ENCODE measurements at regions not wholly inside any gene's neighbourhood (a gene's known extent, or its start where the extent isn't known, plus 50 kb on each side); places are given as distances from the start of the nearest gene placed in this dataset.
"Not testable (repeated sequence)": the region's sequence is repeated elsewhere in the genome, so short reads cannot be mapped to it uniquely, and the experiment has no call there.

DNA sequence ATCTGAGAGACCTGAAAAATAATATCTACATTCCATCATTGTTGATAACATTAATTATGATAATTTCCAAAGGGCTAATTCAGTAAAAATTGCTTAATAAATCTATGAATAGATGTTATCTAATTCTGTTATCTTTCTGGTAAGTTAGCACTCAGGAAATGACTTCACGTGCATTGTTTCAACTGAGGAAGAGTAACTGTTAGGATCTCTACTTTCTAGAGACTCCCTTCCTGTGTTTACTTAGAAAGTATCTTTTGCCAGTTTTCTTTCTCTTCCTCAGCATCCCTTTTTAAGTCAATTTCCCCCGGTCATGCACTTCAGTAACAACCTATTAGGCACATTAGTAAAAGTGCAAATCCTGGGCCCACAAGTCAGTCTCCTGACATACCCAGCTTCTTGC is 231.1 kb upstream of the NOTCH2NLA start:
- TF ChIP-seq, protein P1, sequence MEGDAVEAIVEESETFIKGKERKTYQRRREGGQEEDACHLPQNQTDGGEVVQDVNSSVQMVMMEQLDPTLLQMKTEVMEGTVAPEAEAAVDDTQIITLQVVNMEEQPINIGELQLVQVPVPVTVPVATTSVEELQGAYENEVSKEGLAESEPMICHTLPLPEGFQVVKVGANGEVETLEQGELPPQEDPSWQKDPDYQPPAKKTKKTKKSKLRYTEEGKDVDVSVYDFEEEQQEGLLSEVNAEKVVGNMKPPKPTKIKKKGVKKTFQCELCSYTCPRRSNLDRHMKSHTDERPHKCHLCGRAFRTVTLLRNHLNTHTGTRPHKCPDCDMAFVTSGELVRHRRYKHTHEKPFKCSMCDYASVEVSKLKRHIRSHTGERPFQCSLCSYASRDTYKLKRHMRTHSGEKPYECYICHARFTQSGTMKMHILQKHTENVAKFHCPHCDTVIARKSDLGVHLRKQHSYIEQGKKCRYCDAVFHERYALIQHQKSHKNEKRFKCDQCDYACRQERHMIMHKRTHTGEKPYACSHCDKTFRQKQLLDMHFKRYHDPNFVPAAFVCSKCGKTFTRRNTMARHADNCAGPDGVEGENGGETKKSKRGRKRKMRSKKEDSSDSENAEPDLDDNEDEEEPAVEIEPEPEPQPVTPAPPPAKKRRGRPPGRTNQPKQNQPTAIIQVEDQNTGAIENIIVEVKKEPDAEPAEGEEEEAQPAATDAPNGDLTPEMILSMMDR (IDR thresholded peaks at IDR 0.05) = not testable (repeated sequence)
- TF ChIP-seq POLR2A (IDR thresholded peaks at IDR 0.05) = not testable (repeated sequence)
